Endothelial cell of umbilical vein (primary cell): ENCODE measurements at regions not wholly inside any gene's neighbourhood (a gene's known extent, or its start where the extent isn't known, plus 50 kb on each side); places are given as distances from the start of the nearest gene placed in this dataset.

Source experiments
- BruUV-seq: library from RNA; stranded (reverse); fragments of 400-500 nt; replicated peaks from 2 replicates; lab custom pipeline; 2021; lab: Mats Ljungman, UMichigan
- CTCF ChIA-PET: fragments of 300-600, 350-600 bp; sonication (Branson Sonifier 250); formaldehyde crosslinking; loops from one replicate; lab custom pipeline; 2021; ENCODE audit warnings: antibody characterized with exemption, inconsistent platforms; lab: Charles Lee
- POLR2A ChIA-PET: fragments of 300-600, 350-600 bp; sonication (Branson Sonifier 250); formaldehyde crosslinking; loops from one replicate; lab custom pipeline; 2021; ENCODE audit warnings: antibody characterized with exemption, inconsistent platforms; lab: Charles Lee
- DNase-seq: peaks from one replicate; pipeline ENCODE4 v3.0.0-alpha.2; 2011; ENCODE audit warnings: low read depth, low spot score
- FAIRE-seq: peaks from 2 replicates; lab custom pipeline; 2011; peaks lifted over from hg19 to GRCh38; lab: Jason Lieb, UNC
- H2AFZ ChIP-seq: 2 replicates; pipeline ENCODE4 v1.6.0; 2012; ENCODE audit warnings: low read depth, low read length, control low read depth, inconsistent platforms
- H3K27ac ChIP-seq: 2 replicates; pipeline ENCODE4 v1.5.1; 2011; ENCODE audit warnings: low read depth, mild to moderate bottlenecking, control low read depth, low read length, moderate library complexity; ENCODE audit not compliant: insufficient read depth
- H3K27me3 ChIP-seq, 2 experiments: 2 replicates each; pipeline versions ENCODE4 v1.6.0 to v1.6.1; 2011; ENCODE audit warnings: low read length in 2 of 2, mixed read lengths in 1 of 2; ENCODE audit not compliant: control insufficient read depth in 2 of 2, insufficient read depth in 2 of 2
- H3K36me3 ChIP-seq, 2 experiments: 2 replicates in 1 of 2; 3 replicates in 1 of 2; pipeline ENCODE4 v1.5.1; 2011; ENCODE audit warnings: low read length in 2 of 2, mild to moderate bottlenecking in 1 of 2, moderate library complexity in 1 of 2; ENCODE audit not compliant: control insufficient read depth in 2 of 2, insufficient read depth in 2 of 2; ENCODE audit errors: extremely low read depth in 1 of 2
- H3K4me1 ChIP-seq: 3 replicates; pipeline ENCODE4 v1.5.1; 2011; ENCODE audit warnings: mild to moderate bottlenecking, low read length; ENCODE audit not compliant: control insufficient read depth, insufficient read depth; ENCODE audit errors: extremely low read depth
- H3K4me2 ChIP-seq: 2 replicates; pipeline ENCODE4 v1.6.1; 2011; ENCODE audit warnings: low read length, control low read depth, mixed read lengths; ENCODE audit not compliant: insufficient read depth
- H3K4me3 ChIP-seq, 3 experiments: fragments of 200-600 bp in 1 of 3; sonication (generic), shearing (Covaris generic) in 1 of 3; replicated peaks in 1 of 3; 2 replicates each; pipeline ENCODE4 v1.5.1; 2011 to 2016; ENCODE audit warnings: control low read depth in 3 of 3, low read length in 3 of 3, mild to moderate bottlenecking in 2 of 3, inconsistent platforms in 1 of 3, low read depth in 1 of 3, moderate library complexity in 1 of 3; ENCODE audit not compliant: insufficient read depth in 1 of 3
- H3K79me2 ChIP-seq: 2 replicates; pipeline ENCODE4 v1.6.0; 2012; ENCODE audit warnings: low read length, inconsistent platforms; ENCODE audit not compliant: control insufficient read depth, insufficient read depth
- H3K9ac ChIP-seq: replicated peaks from 2 replicates; pipeline ENCODE3; 2011; ENCODE audit warnings: low read length, control low read depth; ENCODE audit not compliant: insufficient read depth; ENCODE audit errors: extremely low read depth
- H3K9me1 ChIP-seq: replicated peaks from 3 replicates; pipeline ENCODE4 v1.6.0; 2011; ENCODE audit warnings: mild to moderate bottlenecking, low read length; ENCODE audit not compliant: control insufficient read depth, insufficient read depth; ENCODE audit errors: extremely low read depth
- H3K9me3 ChIP-seq: replicated peaks from 2 replicates; pipeline ENCODE4 v1.5.1; 2012; ENCODE audit warnings: low read length, inconsistent platforms; ENCODE audit not compliant: control insufficient read depth, insufficient read depth
- H4K20me1 ChIP-seq: replicated peaks from 2 replicates; pipeline ENCODE3; 2011; ENCODE audit warnings: mild to moderate bottlenecking, low read length; ENCODE audit not compliant: control insufficient read depth, insufficient read depth; ENCODE audit errors: extremely low read depth
- EZH2 ChIP-seq: IDR thresholded peaks from 2 replicates; pipeline ENCODE4 v1.6.1; 2012; ENCODE audit warnings: borderline replicate concordance, low read depth, mild to moderate bottlenecking, moderate library complexity, low read length, inconsistent platforms; ENCODE audit not compliant: severe bottlenecking
- FOS ChIP-seq: IDR thresholded peaks from 2 replicates; pipeline ENCODE4 v1.6.1; 2011; ENCODE audit warnings: mild to moderate bottlenecking, low read length, moderate library complexity, borderline replicate concordance; ENCODE audit not compliant: insufficient read depth
- GATA2 ChIP-seq: IDR thresholded peaks from 2 replicates; pipeline ENCODE4 v1.7.0; 2011; ENCODE audit warnings: low read depth, mild to moderate bottlenecking, moderate library complexity, mixed read lengths, low read length; ENCODE audit not compliant: insufficient read length, insufficient read depth
- JUN ChIP-seq: IDR thresholded peaks from 2 replicates; pipeline ENCODE4 v1.6.1; 2011; ENCODE audit warnings: borderline replicate concordance, low read depth; ENCODE audit not compliant: insufficient read length, insufficient read depth
- MAX ChIP-seq: IDR thresholded peaks from 2 replicates; pipeline ENCODE4 v1.6.1; 2011; ENCODE audit not compliant: insufficient read depth, insufficient read length
- MYC ChIP-seq: IDR thresholded peaks from one replicate; pipeline ENCODE4 v1.6.1; 2011; ENCODE audit warnings: mild to moderate bottlenecking, low read depth, low read length
- POLR2A ChIP-seq: IDR thresholded peaks from 2 replicates; pipeline ENCODE4 v1.6.1; 2012; ENCODE audit warnings: low read depth, mild to moderate bottlenecking, control low read depth, low read length
- POLR2AphosphoS5 ChIP-seq: IDR thresholded peaks from 2 replicates; pipeline ENCODE4 v1.6.1; 2012; ENCODE audit warnings: low read depth, mild to moderate bottlenecking, control low read depth, low read length, moderate library complexity; ENCODE audit not compliant: insufficient read depth
- dilution Hi-C: fragments of 300-500 bp; cut with MboI; formaldehyde crosslinking; loops from one replicate; pipeline ENCODE4 v1.15.0; 2019; ENCODE audit warnings: low sequenced_read_pairs; ENCODE audit not compliant: extremely low pct_ligation_motif_present
- intact Hi-C: fragments of 100-400 bp; cut with micrococcal nuclease; formaldehyde crosslinking; loops from one replicate; pipeline ENCODE4 v1.10.0; 2022
- TF ChIP-seq, protein P1 (sequence below), 2 donors: IDR thresholded peaks; 1 replicate in 1 of 2; 2 replicates in 1 of 2; pipeline ENCODE4 v1.5.1; 2011; ENCODE audit warnings: low read length in 2 of 2, mild to moderate bottlenecking in 2 of 2, moderate library complexity in 2 of 2, control low read depth in 1 of 2, inconsistent platforms in 1 of 2, low read depth in 1 of 2; ENCODE audit not compliant: insufficient read depth in 1 of 2; ENCODE audit errors: extremely low read depth in 1 of 2

- Histone ChIP-seq H3K9me1 (no peaks in the 10 kb centered on the region), H3K4me2 (no peak overlapping the region), H3K27ac (no peak overlapping the region), H3K4me1 (peaks cover 14% of the 10 kb centered on the region), H3K36me3 (no peaks in the 10 kb centered on the region), H3K79me2 (no peaks in the 10 kb centered on the region), H2AFZ (no peak overlapping the region), H3K27me3 (no peaks in the 10 kb centered on the region), H3K9me3 (no peaks in the 10 kb centered on the region), H3K9ac (no peak overlapping the region), H4K20me1 (no peaks in the 10 kb centered on the region), H3K4me3 (no peak overlapping the region)
- DNase-seq (no peak), FAIRE-seq (no peak)
- no peak for TF ChIP-seq FOS
- TF ChIP-seq GATA2, result no peak
- no peak for TF ChIP-seq JUN
- no peak for TF ChIP-seq POLR2A
- no peak for TF ChIP-seq EZH2
- no peak for TF ChIP-seq POLR2AphosphoS5
- TF ChIP-seq, protein P1, sequence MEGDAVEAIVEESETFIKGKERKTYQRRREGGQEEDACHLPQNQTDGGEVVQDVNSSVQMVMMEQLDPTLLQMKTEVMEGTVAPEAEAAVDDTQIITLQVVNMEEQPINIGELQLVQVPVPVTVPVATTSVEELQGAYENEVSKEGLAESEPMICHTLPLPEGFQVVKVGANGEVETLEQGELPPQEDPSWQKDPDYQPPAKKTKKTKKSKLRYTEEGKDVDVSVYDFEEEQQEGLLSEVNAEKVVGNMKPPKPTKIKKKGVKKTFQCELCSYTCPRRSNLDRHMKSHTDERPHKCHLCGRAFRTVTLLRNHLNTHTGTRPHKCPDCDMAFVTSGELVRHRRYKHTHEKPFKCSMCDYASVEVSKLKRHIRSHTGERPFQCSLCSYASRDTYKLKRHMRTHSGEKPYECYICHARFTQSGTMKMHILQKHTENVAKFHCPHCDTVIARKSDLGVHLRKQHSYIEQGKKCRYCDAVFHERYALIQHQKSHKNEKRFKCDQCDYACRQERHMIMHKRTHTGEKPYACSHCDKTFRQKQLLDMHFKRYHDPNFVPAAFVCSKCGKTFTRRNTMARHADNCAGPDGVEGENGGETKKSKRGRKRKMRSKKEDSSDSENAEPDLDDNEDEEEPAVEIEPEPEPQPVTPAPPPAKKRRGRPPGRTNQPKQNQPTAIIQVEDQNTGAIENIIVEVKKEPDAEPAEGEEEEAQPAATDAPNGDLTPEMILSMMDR (IDR thresholded peaks at IDR 0.05; ENCODE audit: extremely low read depth in 1 of 2, insufficient read depth in 1 of 2, low read depth in 1 of 2, low read length in 2 of 2), result no peak
- TF ChIP-seq MAX, result no peak
- TF ChIP-seq MYC, result no peak
- intact Hi-C loops (no loop called here), dilution Hi-C loops (no loop called here)
- CTCF ChIA-PET, result no interaction called here
- POLR2A ChIA-PET, result no interaction called here
- no TSS peak for BruUV-seq
These were observed 76.1 kb upstream of the JUN start for GRCh38 chr1:58859769-58860485.
